Activated T-cell treated with anti-CD3 and anti-CD28 coated beads for 48 hours (primary cell): ENCODE measurements at regions not wholly inside any gene's neighbourhood (a gene's known extent, or its start where the extent isn't known, plus 50 kb on each side); places are given as distances from the start of the nearest gene placed in this dataset.

Experiments used
- DNase-seq: peaks from one replicate; pipeline ENCODE4 v3.0.0-alpha.2; 2020; ENCODE audit warnings: low read depth

GRCh38 chr2:8090748-8091700 lies 590.8 kb upstream of the ID2 start:
- DNase-seq, result peak; percentile 69

- DNase-seq, result no peak
Measured at GRCh38 chr2:8094526-8094925, 587.3 kb upstream of the ID2 start.

GRCh38 chr2:8095978-8096377 lies 585.9 kb upstream of the ID2 start:
- no peak for DNase-seq

- no peak for DNase-seq
Measured at GRCh38 chr2:8096484-8096883, 585.4 kb upstream of the ID2 start.

GRCh38 chr2:8098476-8099266 lies 583.2 kb upstream of the ID2 start:
- no peak for DNase-seq

GRCh38 chr2:8099267-8099582 lies 582.6 kb upstream of the ID2 start:
- DNase-seq, result no peak

GRCh38 chr2:8101614-8102277 lies 580.1 kb upstream of the ID2 start:
- no peak for DNase-seq

- no peak for DNase-seq
Measured at GRCh38 chr2:8102470-8102869, 579.4 kb upstream of the ID2 start.

- no peak for DNase-seq
Measured at GRCh38 chr2:8103085-8103708, 578.7 kb upstream of the ID2 start.

- DNase-seq, result no peak
Measured at GRCh38 chr2:8107150-8107549, 574.7 kb upstream of the ID2 start.

GRCh38 chr2:8107621-8108378 lies 574.1 kb upstream of the ID2 start:
- no peak for DNase-seq

GRCh38 chr2:8110716-8111115 lies 571.1 kb upstream of the ID2 start:
- no peak for DNase-seq

GRCh38 chr2:8111193-8111592 lies 570.7 kb upstream of the ID2 start:
- no peak for DNase-seq

- DNase-seq, result no peak
Measured at GRCh38 chr2:8115456-8115855, 566.4 kb upstream of the ID2 start.

GRCh38 chr2:8115966-8116365 lies 565.9 kb upstream of the ID2 start:
- DNase-seq, result no peak

GRCh38 chr2:8116661-8117060 lies 565.2 kb upstream of the ID2 start:
- DNase-seq, result no peak

GRCh38 chr2:8118940-8119781 lies 562.7 kb upstream of the ID2 start:
- no peak for DNase-seq

GRCh38 chr2:8119782-8120505 lies 561.9 kb upstream of the ID2 start:
- DNase-seq, result no peak

GRCh38 chr2:8120506-8120860 lies 561.4 kb upstream of the ID2 start:
- no peak for DNase-seq
